ENCODE measurements at regions not wholly inside any gene's neighbourhood (a gene's known extent, or its start where the extent isn't known, plus 50 kb on each side); places are given as distances from the start of the nearest gene placed in this dataset.

- intact Hi-C loops (cut with micrococcal nuclease), result no loop called here
- Mint-ChIP-seq H3K27ac (peak overlapping the region in 2 of 7 donors; percentile 18 to 61), H3K36me3 (no peaks in the 10 kb centered on the region), H3K4me1 (peaks cover 14% of the 10 kb centered on the region), H3K4me3 (no peak overlapping the region), H3K9me3 (peaks cover 0 to 3% (median 0%) of the 10 kb centered on the region in 7 donors), H3K27me3 (ENCODE audit: low read depth in 3 of 3) (no peaks in the 10 kb centered on the region)
- Histone ChIP-seq H3K36me3 (replicated peaks in 1 of 2; ENCODE audit: control insufficient read depth in 1 of 2, insufficient read depth in 2 of 2, low read length in 2 of 2) (no peaks in the 10 kb centered on the region), H3K9me3 (replicated peaks in 1 of 2; ENCODE audit: control insufficient read depth in 1 of 2, insufficient read depth in 1 of 2, low read length in 2 of 2) (no peaks in the 10 kb centered on the region), H3K27ac (ENCODE audit: low read depth in 1 of 2, low read length in 2 of 2) (no peak overlapping the region), H3K9ac (ENCODE audit: insufficient read depth, low read length, poor library complexity, severe bottlenecking) (no peak overlapping the region), H3K79me2 (ENCODE audit: insufficient read depth, low read length) (no peaks in the 10 kb centered on the region), H3K4me1 (ENCODE audit: control insufficient read depth in 1 of 2, insufficient read depth in 2 of 2, low read length in 2 of 2) (peaks cover 3% of the 10 kb centered on the region in 2 donors), H4K20me1 (ENCODE audit: insufficient read depth, low read length) (no peaks in the 10 kb centered on the region), H3K4me2 (replicated peaks; ENCODE audit: extremely low read depth, low read length, poor library complexity, severe bottlenecking) (no peak overlapping the region), H2AFZ (ENCODE audit: insufficient read depth, low read depth, low read length, poor library complexity, severe bottlenecking) (no peak overlapping the region), H3K27me3 (ENCODE audit: control insufficient read depth in 2 of 2, insufficient read depth in 2 of 2, low read length in 2 of 2) (no peaks in the 10 kb centered on the region), H3K4me3 (replicated peaks in 1 of 3; ENCODE audit: low read depth in 2 of 3, low read length in 3 of 3) (no peak overlapping the region)
- no peak for TF ChIP-seq CTCF (IDR thresholded peaks at IDR 0.05)
- DNase-seq, result peak in 2 of 3 donors; percentile 26 to 61
- 100% methylated on average over 1 of the region's 5 CpGs for WGBS (ENCODE audit: insufficient coverage)
Measured at GRCh38 chr5:68441309-68442073, 225.9 kb downstream of the PIK3R1 start.

- no CpG with 5 or more reads among the region's 4 CpGs for WGBS (ENCODE audit: insufficient coverage)
- Histone ChIP-seq H2AFZ (ENCODE audit: insufficient read depth, low read depth, low read length, poor library complexity, severe bottlenecking) (no peak overlapping the region), H3K9me3 (replicated peaks in 1 of 2; ENCODE audit: control insufficient read depth in 1 of 2, insufficient read depth in 1 of 2, low read length in 2 of 2) (no peaks in the 10 kb centered on the region), H3K36me3 (replicated peaks in 1 of 2; ENCODE audit: control insufficient read depth in 1 of 2, insufficient read depth in 2 of 2, low read length in 2 of 2) (no peaks in the 10 kb centered on the region), H3K4me3 (replicated peaks in 1 of 3; ENCODE audit: low read depth in 2 of 3, low read length in 3 of 3) (no peak overlapping the region), H3K27me3 (ENCODE audit: control insufficient read depth in 2 of 2, insufficient read depth in 2 of 2, low read length in 2 of 2) (no peaks in the 10 kb centered on the region), H3K79me2 (ENCODE audit: insufficient read depth, low read length) (no peaks in the 10 kb centered on the region), H3K4me2 (replicated peaks; ENCODE audit: extremely low read depth, low read length, poor library complexity, severe bottlenecking) (no peak overlapping the region), H3K4me1 (ENCODE audit: control insufficient read depth in 1 of 2, insufficient read depth in 2 of 2, low read length in 2 of 2) (no peaks in the 10 kb centered on the region), H4K20me1 (ENCODE audit: insufficient read depth, low read length) (no peaks in the 10 kb centered on the region), H3K9ac (ENCODE audit: insufficient read depth, low read length, poor library complexity, severe bottlenecking) (no peak overlapping the region), H3K27ac (ENCODE audit: low read depth in 1 of 2, low read length in 2 of 2) (no peak overlapping the region)
- Mint-ChIP-seq H3K9me3 (peaks cover 0 to 3% (median 0%) of the 10 kb centered on the region in 7 donors), H3K4me1 (peaks cover 8% of the 10 kb centered on the region), H3K36me3 (no peaks in the 10 kb centered on the region), H3K27ac (no peak overlapping the region), H3K4me3 (no peak overlapping the region), H3K27me3 (ENCODE audit: low read depth in 3 of 3) (no peaks in the 10 kb centered on the region)
- no peak for DNase-seq
- no peak for TF ChIP-seq CTCF (IDR thresholded peaks at IDR 0.05)
- intact Hi-C loops (cut with micrococcal nuclease), result no loop called here
Measured at GRCh38 chr5:68443091-68443490, 227.5 kb downstream of the PIK3R1 start.

Measured in CD14-positive monocyte (primary cell).